ENCODE measurements at regions not wholly inside any gene's neighbourhood (a gene's known extent, or its start where the extent isn't known, plus 50 kb on each side); places are given as distances from the start of the nearest gene placed in this dataset.

GRCh38 chr3:153036846-153037245 is 125.2 kb upstream of the RAP2B start:
- TF ChIP-seq, protein P1, sequence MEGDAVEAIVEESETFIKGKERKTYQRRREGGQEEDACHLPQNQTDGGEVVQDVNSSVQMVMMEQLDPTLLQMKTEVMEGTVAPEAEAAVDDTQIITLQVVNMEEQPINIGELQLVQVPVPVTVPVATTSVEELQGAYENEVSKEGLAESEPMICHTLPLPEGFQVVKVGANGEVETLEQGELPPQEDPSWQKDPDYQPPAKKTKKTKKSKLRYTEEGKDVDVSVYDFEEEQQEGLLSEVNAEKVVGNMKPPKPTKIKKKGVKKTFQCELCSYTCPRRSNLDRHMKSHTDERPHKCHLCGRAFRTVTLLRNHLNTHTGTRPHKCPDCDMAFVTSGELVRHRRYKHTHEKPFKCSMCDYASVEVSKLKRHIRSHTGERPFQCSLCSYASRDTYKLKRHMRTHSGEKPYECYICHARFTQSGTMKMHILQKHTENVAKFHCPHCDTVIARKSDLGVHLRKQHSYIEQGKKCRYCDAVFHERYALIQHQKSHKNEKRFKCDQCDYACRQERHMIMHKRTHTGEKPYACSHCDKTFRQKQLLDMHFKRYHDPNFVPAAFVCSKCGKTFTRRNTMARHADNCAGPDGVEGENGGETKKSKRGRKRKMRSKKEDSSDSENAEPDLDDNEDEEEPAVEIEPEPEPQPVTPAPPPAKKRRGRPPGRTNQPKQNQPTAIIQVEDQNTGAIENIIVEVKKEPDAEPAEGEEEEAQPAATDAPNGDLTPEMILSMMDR (IDR thresholded peaks at IDR 0.05) = no peak
- no peak for TF ChIP-seq POLR2A (IDR thresholded peaks at IDR 0.05)
